ENCODE measurements at regions not wholly inside any gene's neighbourhood (a gene's known extent, or its start where the extent isn't known, plus 50 kb on each side); places are given as distances from the start of the nearest gene placed in this dataset.

- Histone ChIP-seq H3K27ac (no peak overlapping the region), H3K27me3 (no peaks in the 10 kb centered on the region), H3K4me1 (no peaks in the 10 kb centered on the region), H3K4me3 (no peak overlapping the region), H3K9me3 (peaks cover 0 to 45% (median 8%) of the 10 kb centered on the region in 4 donors), H3K36me3 (no peaks in the 10 kb centered on the region)
- TF ChIP-seq POLR2A (IDR thresholded peaks at IDR 0.05): no peak
- TF ChIP-seq, protein P1, sequence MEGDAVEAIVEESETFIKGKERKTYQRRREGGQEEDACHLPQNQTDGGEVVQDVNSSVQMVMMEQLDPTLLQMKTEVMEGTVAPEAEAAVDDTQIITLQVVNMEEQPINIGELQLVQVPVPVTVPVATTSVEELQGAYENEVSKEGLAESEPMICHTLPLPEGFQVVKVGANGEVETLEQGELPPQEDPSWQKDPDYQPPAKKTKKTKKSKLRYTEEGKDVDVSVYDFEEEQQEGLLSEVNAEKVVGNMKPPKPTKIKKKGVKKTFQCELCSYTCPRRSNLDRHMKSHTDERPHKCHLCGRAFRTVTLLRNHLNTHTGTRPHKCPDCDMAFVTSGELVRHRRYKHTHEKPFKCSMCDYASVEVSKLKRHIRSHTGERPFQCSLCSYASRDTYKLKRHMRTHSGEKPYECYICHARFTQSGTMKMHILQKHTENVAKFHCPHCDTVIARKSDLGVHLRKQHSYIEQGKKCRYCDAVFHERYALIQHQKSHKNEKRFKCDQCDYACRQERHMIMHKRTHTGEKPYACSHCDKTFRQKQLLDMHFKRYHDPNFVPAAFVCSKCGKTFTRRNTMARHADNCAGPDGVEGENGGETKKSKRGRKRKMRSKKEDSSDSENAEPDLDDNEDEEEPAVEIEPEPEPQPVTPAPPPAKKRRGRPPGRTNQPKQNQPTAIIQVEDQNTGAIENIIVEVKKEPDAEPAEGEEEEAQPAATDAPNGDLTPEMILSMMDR (IDR thresholded peaks at IDR 0.05): no peak
- no peak for TF ChIP-seq EP300 (IDR thresholded peaks at IDR 0.05)
- no peak for DNase-seq (ENCODE audit: low spot score in 2 of 2)
Measured at GRCh38 chr10:109183366-109183765, 739.9 kb downstream of the XPNPEP1 start.

DNA sequence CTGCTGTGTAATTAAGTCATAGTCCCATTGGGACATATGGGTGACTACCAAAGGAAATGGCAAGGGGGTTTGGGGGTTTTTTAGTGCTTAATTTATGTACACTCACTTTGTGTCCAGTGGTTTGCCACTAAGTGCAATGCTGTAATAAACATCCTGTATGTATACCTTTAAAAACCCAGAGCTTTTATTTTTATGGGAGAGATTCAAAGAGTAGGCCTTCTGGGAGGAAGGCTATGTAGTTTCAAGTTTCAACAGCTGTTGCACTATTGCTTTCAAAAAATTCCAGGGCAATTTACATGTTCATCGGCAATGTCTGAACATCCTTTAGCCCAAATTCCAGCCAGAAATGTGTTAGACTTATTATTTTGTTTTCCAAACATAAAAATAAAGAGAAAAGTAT, 744.7 kb downstream of the XPNPEP1 start:
- TF ChIP-seq, protein P1 (IDR thresholded peaks at IDR 0.05): no peak
- no peak for TF ChIP-seq EP300 (IDR thresholded peaks at IDR 0.05)
- TF ChIP-seq POLR2A (IDR thresholded peaks at IDR 0.05): no peak
- 53 to 59% methylated on average over 1 of the region's 1 CpG for WGBS, 2 donors
- H3K27ac ChIP-seq: no peak overlapping the region

DNA sequence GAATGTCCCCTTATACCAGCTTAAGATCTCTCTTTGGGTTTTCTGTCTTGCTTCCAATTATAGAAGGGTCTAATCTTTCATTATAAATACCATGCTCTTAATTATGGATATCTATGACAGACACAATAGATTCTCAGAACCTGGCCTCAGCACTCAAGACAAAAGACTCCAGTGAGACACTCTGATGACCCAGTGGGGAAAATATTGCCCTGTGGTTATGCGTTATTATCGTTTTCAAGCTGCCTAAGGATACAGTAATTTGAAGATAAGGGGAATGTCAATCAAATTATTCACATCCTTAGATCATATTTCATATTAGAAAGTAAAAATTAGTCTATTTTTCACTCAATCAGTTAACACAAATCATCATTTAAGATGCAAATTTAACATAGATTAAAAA, 748.8 kb downstream of the XPNPEP1 start:
- 35 to 74% methylated on average over 2 of the region's 2 CpGs for WGBS, 2 donors

More for the DNA sequence above, 744.7 kb downstream of the XPNPEP1 start:
- Histone ChIP-seq H3K9me3 (peaks cover 0 to 2% (median 0%) of the 10 kb centered on the region in 4 donors), H3K4me1 (no peaks in the 10 kb centered on the region), H3K4me3 (no peak overlapping the region), H3K27me3 (no peaks in the 10 kb centered on the region), H3K36me3 (no peaks in the 10 kb centered on the region)
- no peak for DNase-seq (ENCODE audit: low spot score in 2 of 2)

GRCh38 chr10:109173937-109174336, 749.4 kb downstream of the XPNPEP1 start:
- Histone ChIP-seq H3K27me3 (no peaks in the 10 kb centered on the region), H3K4me3 (no peak overlapping the region), H3K36me3 (no peaks in the 10 kb centered on the region), H3K4me1 (peaks cover 0 to 3% (median 0%) of the 10 kb centered on the region in 4 donors), H3K9me3 (no peaks in the 10 kb centered on the region), H3K27ac (no peak overlapping the region)
- DNase-seq (ENCODE audit: low spot score in 2 of 2): no peak
- WGBS, 2 donors: 12 to 19% methylated on average over 2 of the region's 2 CpGs
- TF ChIP-seq EP300 (IDR thresholded peaks at IDR 0.05) (no peak), POLR2A (IDR thresholded peaks at IDR 0.05) (no peak)
- TF ChIP-seq, protein P1 (IDR thresholded peaks at IDR 0.05): no peak

More for the DNA sequence above, 748.8 kb downstream of the XPNPEP1 start:
- Histone ChIP-seq H3K27me3 (no peaks in the 10 kb centered on the region), H3K27ac (no peak overlapping the region), H3K36me3 (no peaks in the 10 kb centered on the region), H3K4me3 (no peak overlapping the region), H3K9me3 (no peaks in the 10 kb centered on the region), H3K4me1 (peaks cover 0 to 3% (median 0%) of the 10 kb centered on the region in 4 donors)
- no peak for DNase-seq (ENCODE audit: low spot score in 2 of 2)
- no peak for TF ChIP-seq EP300 (IDR thresholded peaks at IDR 0.05)
- TF ChIP-seq, protein P1 (IDR thresholded peaks at IDR 0.05): no peak

GRCh38 chr10:109173121-109173520, 750.2 kb downstream of the XPNPEP1 start:
- DNase-seq (ENCODE audit: low spot score in 2 of 2): no peak
- H3K4me3 ChIP-seq: no peak overlapping the region
- WGBS, 2 donors: 25 to 43% methylated on average over 2 of the region's 2 CpGs
- no peak overlapping the region for H3K27ac ChIP-seq
- H3K27me3 ChIP-seq: no peaks in the 10 kb centered on the region
- H3K36me3 ChIP-seq: no peaks in the 10 kb centered on the region
- H3K9me3 ChIP-seq: no peaks in the 10 kb centered on the region
- TF ChIP-seq, protein P1 (IDR thresholded peaks at IDR 0.05): no peak
- TF ChIP-seq EP300 (IDR thresholded peaks at IDR 0.05) (no peak), POLR2A (IDR thresholded peaks at IDR 0.05) (no peak)
- H3K4me1 ChIP-seq: peaks cover 0 to 3% (median 0%) of the 10 kb centered on the region in 4 donors

All from tibial nerve (tissue), 4 donors.